PC-9 (cell line): ENCODE measurements at regions not wholly inside any gene's neighbourhood (a gene's known extent, or its start where the extent isn't known, plus 50 kb on each side); places are given as distances from the start of the nearest gene placed in this dataset.

Source experiments
- BruUV-seq: library from RNA; stranded (reverse); fragments of 400-500 nt; replicated peaks from 2 replicates; lab custom pipeline; 2021; lab: Mats Ljungman, UMichigan
- CTCF ChIA-PET: fragments of 300-600 bp; sonication (Branson Sonifier 250); formaldehyde crosslinking; loops from one replicate; lab custom pipeline; 2022; ENCODE audit warnings: antibody characterized with exemption; lab: Charles Lee
- POLR2A ChIA-PET: fragments of 300-600 bp; sonication (Branson Sonifier 250); formaldehyde crosslinking; loops from one replicate; lab custom pipeline; 2022; ENCODE audit warnings: antibody characterized with exemption; ENCODE audit not compliant: unreplicated experiment; lab: Charles Lee
- DNase-seq, 2 experiments: peaks; one replicate each; pipeline versions ENCODE4 v3.0.0 to v3.0.0-alpha.2; 2015 to 2022; ENCODE audit warnings: mixed read lengths in 1 of 2
- H2AFZ ChIP-seq: fragments of 200-600 bp; sonication (generic); 2 replicates; pipeline ENCODE4 v1.8.1; 2017; ENCODE audit warnings: antibody characterized with exemption
- H3F3A ChIP-seq: fragments of 200-600 bp; sonication (generic); 2 replicates; pipeline ENCODE4 v1.8.1; 2017; ENCODE audit warnings: antibody characterized with exemption, mild to moderate bottlenecking, low read depth; ENCODE audit not compliant: insufficient read depth
- H3K27ac ChIP-seq: fragments of 200-600 bp; sonication (generic); 2 replicates; pipeline ENCODE4 v1.6.1; 2016; ENCODE audit warnings: mixed run types
- H3K27me3 ChIP-seq: fragments of 200-600 bp; sonication (generic); 2 replicates; pipeline ENCODE4 v1.6.1; 2016; ENCODE audit warnings: low read depth, mixed run types; ENCODE audit not compliant: insufficient read depth
- H3K36me3 ChIP-seq: fragments of 200-600 bp; sonication (generic); 2 replicates; pipeline ENCODE4 v1.6.1; 2016; ENCODE audit warnings: low read depth, mixed run types
- H3K4me1 ChIP-seq: fragments of 200-600 bp; sonication (generic); replicated peaks from 2 replicates; pipeline ENCODE4 v1.6.1; 2016; ENCODE audit warnings: mixed run types; ENCODE audit not compliant: insufficient read depth
- H3K4me2 ChIP-seq: fragments of 200-600 bp; sonication (generic); 2 replicates; pipeline ENCODE4 v1.6.1; 2017; ENCODE audit warnings: mixed run types
- H3K4me3 ChIP-seq: fragments of 200-600 bp; sonication (generic); 2 replicates; pipeline ENCODE4 v1.6.1; 2016; ENCODE audit warnings: mixed run types
- H3K79me2 ChIP-seq: fragments of 200-600 bp; sonication (generic); 2 replicates; pipeline ENCODE4 v1.6.1; 2017; ENCODE audit warnings: low read depth, mixed run types
- H3K9me2 ChIP-seq: fragments of 200-600 bp; sonication (generic); 2 replicates; pipeline ENCODE4 v1.8.1; 2017; ENCODE audit warnings: mild to moderate bottlenecking; ENCODE audit not compliant: insufficient read depth
- H3K9me3 ChIP-seq: fragments of 200-600 bp; sonication (generic); 2 replicates; pipeline ENCODE4 v1.8.1; 2016; ENCODE audit warnings: low read depth; ENCODE audit not compliant: insufficient read depth
- H4K20me1 ChIP-seq: fragments of 200-600 bp; sonication (generic); 2 replicates; pipeline ENCODE4 v1.8.1; 2017; ENCODE audit not compliant: insufficient read depth
- CTCF ChIP-seq: fragments of 200-600 bp; sonication (generic); conservative IDR thresholded peaks from 2 replicates; pipeline ENCODE4 v1.6.1; 2017; ENCODE audit warnings: mixed run types, antibody characterized with exemption, mild to moderate bottlenecking, moderate library complexity
- EZH2 ChIP-seq: fragments of 200-600 bp; sonication (generic); IDR thresholded peaks from 2 replicates; pipeline ENCODE4 v1.8.0; 2017; ENCODE audit warnings: antibody characterized with exemption, low read depth
- intact Hi-C: fragments of 100-400 bp; cut with micrococcal nuclease; formaldehyde crosslinking; loops from one replicate; pipeline ENCODE4 v1.10.0; 2022; ENCODE audit not compliant: unreplicated experiment

- ChIA-PET CTCF (no interaction called here), POLR2A (no interaction called here)
- no peak for TF ChIP-seq CTCF
- TF ChIP-seq EZH2 = no peak
- Histone ChIP-seq H3K27ac (no peak overlapping the region), H3K9me3 (0 out of 2 replicates have a peak, but pooled peaks cover 4% of the 10 kb centered on the region), H3K4me2 (no peak overlapping the region), H3K79me2 (no peaks in the 10 kb centered on the region), H3K36me3 (no peaks in the 10 kb centered on the region), H4K20me1 (no peaks in the 10 kb centered on the region), H3K27me3 (no peaks in the 10 kb centered on the region), H3F3A (no peaks in the 10 kb centered on the region), H3K4me1 (no peaks in the 10 kb centered on the region), H2AFZ (no peak overlapping the region), H3K9me2 (no peaks in the 10 kb centered on the region), H3K4me3 (no peak overlapping the region)
- intact Hi-C loops = no loop called here
- BruUV-seq = no TSS peak
- no peak for DNase-seq
These were observed 100.0 kb downstream of the URB2 start for GRCh38 chr1:229726061-229726460.

- TF ChIP-seq EZH2 (no peak), CTCF (no peak)
- Histone ChIP-seq H3F3A (no peaks in the 10 kb centered on the region), H3K9me2 (no peaks in the 10 kb centered on the region; the same call in 1 of the 2 replicates), H3K4me1 (no peaks in the 10 kb centered on the region), H3K9me3 (no peaks in the 10 kb centered on the region), H3K79me2 (no peaks in the 10 kb centered on the region), H4K20me1 (no peaks in the 10 kb centered on the region), H3K27ac (no peak overlapping the region), H3K27me3 (no peaks in the 10 kb centered on the region), H2AFZ (no peak overlapping the region), H3K4me2 (no peak overlapping the region), H3K36me3 (no peaks in the 10 kb centered on the region), H3K4me3 (no peak overlapping the region)
- no peak for DNase-seq
- POLR2A ChIA-PET = no interaction called here
- CTCF ChIA-PET = no interaction called here
- intact Hi-C loops = no loop called here
- no TSS peak for BruUV-seq
These were observed 103.9 kb downstream of the URB2 start for GRCh38 chr1:229729916-229730315.

GRCh38 chr1:229730573-229730972, 104.5 kb downstream of the URB2 start:
- ChIA-PET POLR2A (no interaction called here), CTCF (no interaction called here)
- Histone ChIP-seq H2AFZ (no peak overlapping the region), H3K27me3 (no peaks in the 10 kb centered on the region), H3K36me3 (no peaks in the 10 kb centered on the region), H3F3A (no peaks in the 10 kb centered on the region), H3K9me3 (no peaks in the 10 kb centered on the region), H3K79me2 (no peaks in the 10 kb centered on the region), H3K27ac (no peak overlapping the region), H3K4me2 (no peak overlapping the region), H3K4me3 (no peak overlapping the region), H3K9me2 (no peaks in the 10 kb centered on the region; the same call in 1 of the 2 replicates), H4K20me1 (no peaks in the 10 kb centered on the region), H3K4me1 (no peaks in the 10 kb centered on the region)
- no TSS peak for BruUV-seq
- intact Hi-C loops = no loop called here
- TF ChIP-seq CTCF = no peak
- no peak for TF ChIP-seq EZH2
- no peak for DNase-seq
